ENCODE measurements at regions not wholly inside any gene's neighbourhood (a gene's known extent, or its start where the extent isn't known, plus 50 kb on each side); places are given as distances from the start of the nearest gene placed in this dataset.

DNA sequence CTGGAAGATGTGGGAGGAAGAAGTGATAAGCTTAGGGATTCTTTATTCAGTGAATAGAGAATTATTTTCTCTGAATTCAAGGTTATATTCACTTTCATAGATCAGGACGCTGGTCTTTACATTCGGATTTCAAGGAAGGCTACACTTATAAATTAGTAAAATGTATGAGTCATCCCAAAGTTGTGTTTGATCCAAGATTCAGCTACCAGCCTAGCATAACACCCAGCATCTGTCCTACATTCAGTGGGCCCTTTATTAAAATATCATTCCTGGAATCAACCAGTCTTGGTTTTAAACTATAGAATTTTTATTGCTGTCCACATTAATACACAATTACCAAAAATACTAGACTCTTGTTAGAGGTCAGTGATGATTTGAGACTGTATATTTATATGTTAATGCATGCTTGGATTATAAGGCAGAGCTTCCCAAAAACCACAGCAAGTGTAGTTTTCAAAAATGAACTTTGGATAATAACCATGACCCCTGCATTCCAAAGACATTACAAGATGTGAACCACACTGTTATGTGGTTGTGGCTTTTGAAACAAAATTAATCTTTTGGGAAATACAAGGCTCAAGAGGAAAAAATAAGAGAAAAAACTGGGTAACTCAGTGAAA, 210.7 kb upstream of the CNR1 start:
- ATAC-seq (replicated peaks) = no peak
- Mint-ChIP-seq H3K27me3 (peaks cover 10 to 12% of the 10 kb centered on the region in 2 donors), H3K27ac (no peak overlapping the region), H3K4me1 (no peaks in the 10 kb centered on the region), H3K9me3 (no peaks in the 10 kb centered on the region), H3K4me3 (no peak overlapping the region), H3K36me3 (no peaks in the 10 kb centered on the region)
- DNase-seq = no peak

DNA sequence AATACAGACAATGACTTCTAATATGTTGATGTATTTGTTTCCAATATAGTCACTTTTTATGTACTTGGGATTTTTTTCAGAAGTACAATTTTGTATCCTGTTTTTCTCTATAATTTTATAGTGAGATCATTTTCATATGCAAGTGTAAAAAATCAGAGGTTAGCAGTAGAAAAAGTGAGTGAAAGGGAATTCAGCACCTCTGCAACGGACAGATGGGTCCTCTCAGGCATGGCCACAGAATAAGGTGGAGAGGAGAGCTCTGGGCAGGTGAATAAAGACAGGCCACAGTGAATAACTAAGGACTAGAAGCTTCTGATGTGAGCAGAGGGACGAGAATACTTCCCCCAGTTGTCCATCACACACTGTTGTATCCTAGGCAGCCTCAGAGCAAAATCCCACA, 210.1 kb upstream of the CNR1 start:
- Mint-ChIP-seq H3K4me1 (no peaks in the 10 kb centered on the region), H3K36me3 (no peaks in the 10 kb centered on the region), H3K9me3 (no peaks in the 10 kb centered on the region), H3K27ac (no peak overlapping the region), H3K27me3 (peaks cover 12 to 14% of the 10 kb centered on the region in 2 donors), H3K4me3 (no peak overlapping the region)
- no peak for ATAC-seq (replicated peaks)
- DNase-seq = no peak

DNA sequence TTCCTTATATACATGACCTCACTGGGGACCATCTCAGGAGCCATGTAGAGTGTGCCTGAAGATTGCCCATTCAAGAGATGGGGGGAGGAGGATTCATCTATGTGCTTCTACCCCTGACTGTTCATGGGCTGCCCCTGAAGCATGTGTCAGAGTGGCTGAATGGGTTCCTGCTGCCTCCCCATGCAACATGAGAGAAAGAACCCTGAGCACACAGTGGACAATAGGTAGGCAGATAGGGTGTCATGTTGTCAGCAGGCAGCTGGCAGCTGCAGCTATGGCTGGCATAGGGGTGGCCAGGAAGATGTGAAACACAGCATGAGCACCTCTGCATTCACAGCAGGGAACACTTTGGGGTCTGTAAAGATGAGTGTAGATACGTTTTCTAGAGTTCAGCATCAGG, 208.4 kb upstream of the CNR1 start:
- no peak overlapping the region for H3K4me3 Mint-ChIP-seq
- no peaks in the 10 kb centered on the region for H3K4me1 Mint-ChIP-seq
- H3K9me3 Mint-ChIP-seq = no peaks in the 10 kb centered on the region
- no peak for DNase-seq
- peaks cover 19 to 20% of the 10 kb centered on the region in 2 donors for H3K27me3 Mint-ChIP-seq
- ATAC-seq (replicated peaks) = no peak
- H3K36me3 Mint-ChIP-seq = no peaks in the 10 kb centered on the region
- H3K27ac Mint-ChIP-seq = no peak overlapping the region

DNA sequence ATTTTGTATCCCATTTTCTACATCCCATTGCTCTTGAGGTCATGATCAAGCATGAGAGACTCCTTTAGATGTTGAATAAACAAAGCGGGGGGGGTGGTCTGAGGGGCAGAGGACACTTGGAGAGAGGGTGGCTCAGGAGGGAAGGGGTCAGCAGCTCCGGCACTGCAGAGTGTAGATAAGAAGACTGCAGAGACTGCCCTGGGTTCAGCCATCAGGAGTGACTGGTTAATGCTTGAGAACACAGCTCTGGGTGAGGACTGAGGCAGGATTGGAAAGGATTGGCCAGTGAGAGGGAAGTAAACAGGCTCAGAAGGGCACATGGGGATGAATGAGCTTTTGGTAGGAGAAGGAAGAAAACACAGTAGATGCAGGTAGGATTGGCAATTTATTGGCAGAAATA, 205.3 kb upstream of the CNR1 start:
- ATAC-seq (replicated peaks) (no peak), DNase-seq (no peak)
- peaks cover 3 to 5% of the 10 kb centered on the region in 2 donors for H3K4me1 Mint-ChIP-seq
- no peaks in the 10 kb centered on the region for H3K36me3 Mint-ChIP-seq
- H3K27ac Mint-ChIP-seq = no peak overlapping the region
- H3K4me3 Mint-ChIP-seq = no peak overlapping the region
- no peaks in the 10 kb centered on the region for H3K9me3 Mint-ChIP-seq
- peaks cover 20 to 28% of the 10 kb centered on the region in 2 donors for H3K27me3 Mint-ChIP-seq

GRCh38 chr6:88370127-88370710, 204.1 kb upstream of the CNR1 start:
- Mint-ChIP-seq H3K9me3 (no peaks in the 10 kb centered on the region), H3K36me3 (no peaks in the 10 kb centered on the region), H3K4me3 (no peak overlapping the region), H3K4me1 (peaks cover 3 to 5% of the 10 kb centered on the region in 2 donors), H3K27ac (no peak overlapping the region), H3K27me3 (peaks cover 20 to 25% of the 10 kb centered on the region in 2 donors)
- ATAC-seq (replicated peaks) = no peak
- no peak for DNase-seq

- no peaks in the 10 kb centered on the region for H3K9me3 Mint-ChIP-seq
- DNase-seq = no peak
- H3K27me3 Mint-ChIP-seq = peaks cover 20% of the 10 kb centered on the region in 2 donors
- H3K27ac Mint-ChIP-seq = no peak overlapping the region
- H3K4me1 Mint-ChIP-seq = peaks cover 3 to 5% of the 10 kb centered on the region in 2 donors
- H3K36me3 Mint-ChIP-seq = no peaks in the 10 kb centered on the region
- no peak overlapping the region for H3K4me3 Mint-ChIP-seq
- ATAC-seq (replicated peaks) = no peak
Measured at GRCh38 chr6:88369262-88369661, 203.1 kb upstream of the CNR1 start.

- Mint-ChIP-seq H3K27ac (no peak overlapping the region), H3K4me3 (no peak overlapping the region), H3K27me3 (peaks cover 16 to 21% of the 10 kb centered on the region in 2 donors), H3K4me1 (peaks cover 3 to 5% of the 10 kb centered on the region in 2 donors), H3K36me3 (no peaks in the 10 kb centered on the region), H3K9me3 (no peaks in the 10 kb centered on the region)
- DNase-seq (no peak), ATAC-seq (replicated peaks) (no peak)
Measured at GRCh38 chr6:88368071-88368787, 202.1 kb upstream of the CNR1 start.

DNA sequence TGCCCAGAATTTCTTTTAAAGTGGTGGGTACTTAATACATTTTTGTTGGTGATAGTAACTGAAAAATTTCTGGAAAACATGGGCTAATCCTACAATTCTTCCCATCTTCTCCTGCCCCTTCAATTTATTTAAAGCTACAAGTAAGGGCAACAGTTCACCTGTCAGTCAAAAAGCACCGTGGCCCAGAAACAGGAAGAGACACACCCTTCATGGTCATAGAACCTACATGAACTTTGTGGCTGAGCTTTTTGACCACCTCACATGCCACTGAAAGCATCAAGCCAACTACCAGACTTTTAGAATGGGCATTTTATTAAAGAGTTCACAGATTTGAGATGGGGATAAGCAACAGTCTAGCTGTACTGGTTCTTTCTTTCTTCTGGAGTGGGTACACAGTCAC, 201.1 kb upstream of the CNR1 start:
- no peaks in the 10 kb centered on the region for H3K36me3 Mint-ChIP-seq
- no peak overlapping the region for H3K27ac Mint-ChIP-seq
- ATAC-seq (replicated peaks) (peak in 1 of 2 donors; percentile 51), DNase-seq (no peak)
- no peaks in the 10 kb centered on the region for H3K9me3 Mint-ChIP-seq
- peaks cover 3 to 5% of the 10 kb centered on the region in 2 donors for H3K4me1 Mint-ChIP-seq
- H3K27me3 Mint-ChIP-seq = peaks cover 16 to 26% of the 10 kb centered on the region in 2 donors
- H3K4me3 Mint-ChIP-seq = no peak overlapping the region

DNA sequence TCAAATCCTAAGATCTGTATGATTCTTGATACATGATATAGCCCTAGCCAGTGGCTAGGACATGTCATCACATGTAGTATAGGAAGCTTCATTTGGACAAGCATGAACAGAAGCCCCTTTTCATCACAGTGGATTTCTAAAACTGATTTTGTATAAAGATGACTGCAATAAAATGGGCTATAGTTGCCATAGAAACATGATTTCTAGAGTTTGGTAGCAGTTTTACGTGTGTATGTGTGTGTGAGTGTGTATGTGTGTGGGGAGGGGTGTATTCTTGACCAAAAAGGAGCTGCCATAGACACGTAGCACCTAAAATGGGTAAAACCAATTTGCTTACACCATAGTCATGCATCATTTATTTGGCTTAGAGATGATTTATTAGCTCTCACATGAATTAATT, 200.5 kb upstream of the CNR1 start:
- H3K27ac Mint-ChIP-seq = no peak overlapping the region
- ATAC-seq (replicated peaks) = no peak

GRCh38 chr6:88365656-88366055, 199.5 kb upstream of the CNR1 start:
- H3K36me3 Mint-ChIP-seq = no peaks in the 10 kb centered on the region
- DNase-seq = no peak
- H3K27me3 Mint-ChIP-seq = peaks cover 12 to 32% of the 10 kb centered on the region in 2 donors
- H3K27ac Mint-ChIP-seq = no peak overlapping the region
- no peak for ATAC-seq (replicated peaks)
- H3K4me3 Mint-ChIP-seq = no peak overlapping the region
- peaks cover 3 to 5% of the 10 kb centered on the region in 2 donors for H3K4me1 Mint-ChIP-seq
- no peaks in the 10 kb centered on the region for H3K9me3 Mint-ChIP-seq

More for the DNA sequence above, 200.5 kb upstream of the CNR1 start:
- Mint-ChIP-seq H3K4me3 (no peak overlapping the region), H3K4me1 (peaks cover 3 to 5% of the 10 kb centered on the region in 2 donors), H3K9me3 (no peaks in the 10 kb centered on the region), H3K27me3 (peaks cover 15 to 29% of the 10 kb centered on the region in 2 donors), H3K36me3 (no peaks in the 10 kb centered on the region)
- DNase-seq = no peak

DNA sequence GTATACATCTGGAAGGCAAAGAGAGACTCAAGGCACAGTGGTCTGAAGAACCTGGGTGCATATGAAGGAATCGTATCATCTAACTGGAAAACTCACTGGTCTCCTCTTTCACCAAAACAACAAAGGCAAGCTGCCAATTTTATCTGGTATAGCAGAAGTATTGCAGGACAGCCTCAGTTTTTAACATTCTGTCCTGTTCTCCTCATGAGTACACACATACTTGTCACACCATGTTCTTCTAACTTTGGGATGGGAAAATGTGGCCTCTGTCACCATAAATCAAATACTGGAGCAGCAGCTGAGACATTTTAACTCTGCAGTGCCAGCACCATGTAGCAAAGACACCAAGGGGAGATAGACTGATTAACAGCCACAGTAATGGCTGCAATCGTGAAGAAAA, 199.1 kb upstream of the CNR1 start:
- no peak overlapping the region for H3K4me3 Mint-ChIP-seq
- DNase-seq (no peak), ATAC-seq (replicated peaks) (no peak)
- H3K4me1 Mint-ChIP-seq = peaks cover 3 to 5% of the 10 kb centered on the region in 2 donors
- no peak overlapping the region for H3K27ac Mint-ChIP-seq
- H3K36me3 Mint-ChIP-seq = no peaks in the 10 kb centered on the region
- peaks cover 12 to 31% of the 10 kb centered on the region in 2 donors for H3K27me3 Mint-ChIP-seq
- no peaks in the 10 kb centered on the region for H3K9me3 Mint-ChIP-seq

DNA sequence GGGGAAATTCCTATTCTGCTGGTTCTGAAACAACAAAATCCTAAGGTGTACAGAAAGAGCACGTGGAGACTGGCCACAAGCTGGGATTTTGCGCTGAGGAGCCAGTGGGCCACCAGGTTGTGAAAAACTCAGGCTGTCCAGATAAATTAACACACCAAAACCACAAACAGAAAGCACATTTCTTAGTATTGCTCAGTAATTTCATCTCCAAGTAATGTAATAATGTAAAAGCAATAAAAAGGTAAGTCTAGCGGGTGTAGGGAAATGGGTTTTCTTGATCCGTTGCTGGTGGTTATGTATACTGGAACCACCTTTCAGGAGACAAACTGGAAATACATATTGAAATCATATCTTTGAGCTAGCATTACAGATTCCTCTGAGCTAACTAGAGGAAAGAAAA, 195.6 kb upstream of the CNR1 start:
- H3K27me3 Mint-ChIP-seq = peaks cover 3 to 16% of the 10 kb centered on the region in 2 donors
- H3K4me3 Mint-ChIP-seq = no peak overlapping the region
- H3K4me1 Mint-ChIP-seq = peaks cover 0 to 2% of the 10 kb centered on the region in 2 donors
- ATAC-seq (replicated peaks) (no peak), DNase-seq (no peak)
- no peak overlapping the region for H3K27ac Mint-ChIP-seq
- H3K9me3 Mint-ChIP-seq = no peaks in the 10 kb centered on the region
- no peaks in the 10 kb centered on the region for H3K36me3 Mint-ChIP-seq

- ATAC-seq (replicated peaks) = no peak
- Mint-ChIP-seq H3K36me3 (no peaks in the 10 kb centered on the region), H3K27ac (no peak overlapping the region), H3K4me1 (peaks cover 0 to 2% of the 10 kb centered on the region in 2 donors), H3K27me3 (peaks cover 3 to 16% of the 10 kb centered on the region in 2 donors), H3K9me3 (no peaks in the 10 kb centered on the region), H3K4me3 (no peak overlapping the region)
- no peak for DNase-seq
Measured at GRCh38 chr6:88361298-88361697, 195.2 kb upstream of the CNR1 start.

DNA sequence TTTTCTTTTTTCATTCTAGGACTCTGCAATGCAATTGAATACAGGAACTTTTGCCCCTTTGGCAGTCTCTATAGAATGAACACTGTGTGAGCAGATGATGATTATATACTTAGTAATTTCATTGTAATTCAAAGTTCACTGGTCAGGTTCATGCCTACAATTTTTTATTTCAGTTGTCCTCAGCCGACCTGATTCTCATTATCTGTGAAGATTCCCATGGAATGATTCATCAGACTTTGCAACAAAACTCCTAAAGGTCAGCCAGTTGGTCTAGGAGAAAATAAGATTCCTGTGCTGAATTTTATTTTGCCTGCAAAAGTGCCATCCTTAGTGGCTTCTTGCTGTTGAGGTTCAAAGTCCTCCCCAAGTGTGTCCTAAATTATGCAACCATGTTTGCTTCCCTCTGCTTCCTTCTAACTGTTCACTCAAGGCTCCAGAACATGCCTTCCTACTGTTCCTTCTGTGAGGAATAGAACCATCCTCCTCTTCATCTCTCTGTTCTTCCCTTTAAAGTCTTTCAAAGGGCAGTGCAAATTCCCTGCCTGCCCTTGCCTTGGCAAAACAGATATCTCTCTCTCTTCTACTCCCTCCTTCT, 194.2 kb upstream of the CNR1 start:
- no peaks in the 10 kb centered on the region for H3K9me3 Mint-ChIP-seq
- H3K4me1 Mint-ChIP-seq = peaks cover 0 to 2% of the 10 kb centered on the region in 2 donors
- H3K27ac Mint-ChIP-seq = no peak overlapping the region
- ATAC-seq (replicated peaks) (no peak), DNase-seq (no peak)
- peaks cover 3 to 16% of the 10 kb centered on the region in 2 donors for H3K27me3 Mint-ChIP-seq
- H3K4me3 Mint-ChIP-seq = no peak overlapping the region
- no peaks in the 10 kb centered on the region for H3K36me3 Mint-ChIP-seq

Data from stimulated activated naive B cell treated with anti-CD40 and anti-IgM and Interleukin-4, amounts not matched to agents 10 μg/mL and 1 μg/mL and 100 μg/mL, for 72 hours (primary cell).